HCT116 (cell line): ENCODE measurements at regions not wholly inside any gene's neighbourhood (a gene's known extent, or its start where the extent isn't known, plus 50 kb on each side); places are given as distances from the start of the nearest gene placed in this dataset.

Source experiments
- ATAC-seq: fragments of 200-7000 bp; cut with Tn5 transposase; 2 replicates; pipeline ENCODE4 v1.9.1; 2020; ENCODE audit warnings: mild to moderate bottlenecking, moderate library complexity
- BruUV-seq: library from RNA; stranded (reverse); fragments of 400-500 nt; replicated peaks from 2 replicates; lab custom pipeline; 2021; lab: Mats Ljungman, UMichigan
- CTCF ChIA-PET: fragments of 300-600 bp; sonication (Branson Sonifier 250); formaldehyde crosslinking; loops from one replicate; lab custom pipeline; 2021; ENCODE audit warnings: antibody characterized with exemption; lab: Charles Lee
- POLR2A ChIA-PET: fragments of 300-600, 350-600 bp; sonication (Branson Sonifier 250); formaldehyde crosslinking; loops from one replicate; lab custom pipeline; 2021; ENCODE audit warnings: antibody characterized with exemption; lab: Charles Lee
- RAD21 ChIA-PET, 2 experiments: fragments of 300-600 bp; sonication (Branson Sonifier 250); formaldehyde crosslinking; loops; one replicate each; lab custom pipeline; 2023; ENCODE audit warnings: low total read pairs in 2 of 2; ENCODE audit not compliant: uncharacterized antibody in 2 of 2, unreplicated experiment in 2 of 2, low non-redundant PET in 1 of 2; lab: Charles Lee
- DNase-seq: peaks from one replicate; pipeline ENCODE4 v3.0.0-alpha.2; 2010; ENCODE audit warnings: low read depth, low spot score
- H2AFZ ChIP-seq: fragments of 200-600 bp; shearing (Covaris generic), sonication (generic); 2 replicates; pipeline ENCODE4 v1.6.1; 2017; ENCODE audit warnings: low read depth, mixed run types, mixed read lengths, antibody characterized with exemption, low read length; ENCODE audit not compliant: poor library complexity, severe bottlenecking
- H3K27ac ChIP-seq: 2 replicates; pipeline ENCODE4 v1.5.1; 2012; ENCODE audit warnings: low read depth, low read length
- H3K27me3 ChIP-seq: fragments of 200-600 bp; sonication (generic); 2 replicates; pipeline ENCODE4 v1.6.1; 2016; ENCODE audit warnings: mixed run types, low read length, mixed read lengths; ENCODE audit not compliant: insufficient read depth
- H3K36me3 ChIP-seq, 2 experiments: fragments of 200-500 bp in 1 of 2; fragments of 200-600 bp in 1 of 2; sonication (Bioruptor generic) in 1 of 2; sonication (generic) in 1 of 2; 2 replicates each; pipeline versions ENCODE4 v1.5.1 to v1.6.1; 2014 to 2016; ENCODE audit warnings: low read length in 2 of 2, inconsistent platforms in 1 of 2, mixed read lengths in 1 of 2, mixed run types in 1 of 2; ENCODE audit not compliant: insufficient read depth in 2 of 2, control insufficient read depth in 1 of 2
- H3K4me1 ChIP-seq, 2 experiments: fragments of 200-600 bp in 1 of 2; sonication (generic) in 1 of 2; 2 replicates each; pipeline versions ENCODE4 v1.5.1 to v1.6.1; 2012 to 2017; ENCODE audit warnings: low read length in 2 of 2, inconsistent platforms in 1 of 2, mild to moderate bottlenecking in 1 of 2, mixed read lengths in 1 of 2, mixed run types in 1 of 2, moderate library complexity in 1 of 2; ENCODE audit not compliant: insufficient read depth in 2 of 2, control insufficient read depth in 1 of 2
- H3K4me2 ChIP-seq: fragments of 200-600 bp; sonication (generic); 2 replicates; pipeline ENCODE4 v1.6.1; 2017; ENCODE audit warnings: mixed run types, low read length, mixed read lengths
- H3K4me3 ChIP-seq, 2 experiments: fragments of 200-600 bp in 1 of 2; sonication (generic) in 1 of 2; replicated peaks in 1 of 2; 2 replicates each; pipeline ENCODE4 v1.5.1; 2011 to 2016; ENCODE audit warnings: low read length in 2 of 2, control low read depth in 1 of 2, low read depth in 1 of 2, mild to moderate bottlenecking in 1 of 2, mixed read lengths in 1 of 2, mixed run types in 1 of 2
- H3K79me2 ChIP-seq: fragments of 200-600 bp; sonication (generic); 2 replicates; pipeline ENCODE4 v1.6.1; 2017; ENCODE audit warnings: mild to moderate bottlenecking, mixed run types, low read length, moderate library complexity, mixed read lengths; ENCODE audit not compliant: insufficient read depth
- H3K9ac ChIP-seq: fragments of 200-600 bp; sonication (generic); 2 replicates; pipeline ENCODE4 v1.6.1; 2016; ENCODE audit warnings: low read length, mixed read lengths
- H3K9me2 ChIP-seq: fragments of 200-600 bp; sonication (generic), shearing (Covaris generic); 2 replicates; pipeline ENCODE4 v1.6.1; 2017; ENCODE audit warnings: mixed run types, mild to moderate bottlenecking, moderate library complexity; ENCODE audit not compliant: insufficient read depth
- H3K9me3 ChIP-seq, 2 experiments: fragments of 200-500 bp in 1 of 2; fragments of 200-600 bp in 1 of 2; sonication (Bioruptor generic) in 1 of 2; sonication (generic) in 1 of 2; 2 replicates each; pipeline ENCODE4 v1.6.1; 2014 to 2017; ENCODE audit warnings: low read length in 2 of 2, mixed read lengths in 2 of 2, inconsistent platforms in 1 of 2, low read depth in 1 of 2, mild to moderate bottlenecking in 1 of 2, mixed run types in 1 of 2, moderate library complexity in 1 of 2; ENCODE audit not compliant: control insufficient read depth in 1 of 2, insufficient read depth in 1 of 2
- H4K20me1 ChIP-seq: fragments of 200-600 bp; sonication (generic), shearing (Covaris generic); 2 replicates; pipeline ENCODE4 v1.6.1; 2017; ENCODE audit warnings: mixed run types, mild to moderate bottlenecking, moderate library complexity; ENCODE audit not compliant: insufficient read depth
- CEBPB ChIP-seq: IDR thresholded peaks from 2 replicates; pipeline ENCODE4 v1.6.1; 2012; ENCODE audit warnings: low read depth
- EGR1 ChIP-seq: IDR thresholded peaks from 2 replicates; pipeline ENCODE4 v1.6.1; 2012; ENCODE audit warnings: low read depth
- FOSL1 ChIP-seq: IDR thresholded peaks from 2 replicates; pipeline ENCODE4 v1.6.1; 2012; ENCODE audit warnings: low read depth
- JUND ChIP-seq: IDR thresholded peaks from 2 replicates; pipeline ENCODE4 v1.6.1; 2012
- RAD21 ChIP-seq: IDR thresholded peaks from 2 replicates; pipeline ENCODE4 v1.6.1; 2012; ENCODE audit warnings: low read depth, mild to moderate bottlenecking
- SIN3A ChIP-seq: IDR thresholded peaks from 2 replicates; pipeline ENCODE4 v1.6.1; 2012; ENCODE audit warnings: low read depth
- SP1 ChIP-seq: IDR thresholded peaks from 2 replicates; pipeline ENCODE4 v1.6.1; 2012; ENCODE audit warnings: low read depth
- SRF ChIP-seq: IDR thresholded peaks from 2 replicates; pipeline ENCODE4 v1.6.1; 2012; ENCODE audit warnings: low read depth
- TCF7L2 ChIP-seq: IDR thresholded peaks from 2 replicates; pipeline ENCODE4 v1.7.0; 2011; ENCODE audit warnings: borderline replicate concordance, inconsistent platforms; ENCODE audit not compliant: insufficient read depth, insufficient read length; ENCODE audit errors: extremely low read depth
- YY1 ChIP-seq: IDR thresholded peaks from 2 replicates; pipeline ENCODE4 v1.6.1; 2011; ENCODE audit warnings: low read length, low read depth, moderate library complexity, mild to moderate bottlenecking; ENCODE audit not compliant: insufficient replicate concordance; ENCODE audit errors: extremely low read depth
- ZBTB33 ChIP-seq: IDR thresholded peaks from 2 replicates; pipeline ENCODE4 v1.6.1; 2011; ENCODE audit warnings: mild to moderate bottlenecking, low read length, moderate library complexity; ENCODE audit not compliant: insufficient replicate concordance; ENCODE audit errors: extremely low read depth
- ZFX ChIP-seq: fragments of 450-650 bp; IDR thresholded peaks from 2 replicates; pipeline ENCODE4 v1.6.1; 2017
- intact Hi-C: fragments of 100-400 bp; cut with micrococcal nuclease; formaldehyde crosslinking; loops from 2 replicates; pipeline ENCODE4 v1.10.0; 2022
- TF ChIP-seq, protein P1 (sequence below): IDR thresholded peaks from 2 replicates; pipeline ENCODE4 v1.6.1; 2012; ENCODE audit warnings: low read depth
- TF ChIP-seq, protein P2 (sequence below), 3 experiments: fragments of 200-600 bp in 1 of 3; sonication (generic) in 1 of 3; IDR thresholded peaks in 2 of 3; conservative IDR thresholded peaks in 1 of 3; 2 replicates each; pipeline ENCODE4 v1.5.1; 2012 to 2017; ENCODE audit warnings: low read depth in 2 of 3, low read length in 2 of 3, antibody characterized with exemption in 1 of 3, borderline replicate concordance in 1 of 3, control low read depth in 1 of 3, mild to moderate bottlenecking in 1 of 3, mixed read lengths in 1 of 3, mixed run types in 1 of 3, moderate library complexity in 1 of 3; ENCODE audit not compliant: insufficient read depth in 1 of 3
- TF ChIP-seq, protein P3 (sequence below): IDR thresholded peaks from 2 replicates; pipeline ENCODE4 v1.6.1; 2012

GRCh38 chr2:41768310-41768709 lies 279.5 kb upstream of the PKDCC start:
- Histone ChIP-seq H2AFZ (no peak overlapping the region), H3K4me3 (no peak overlapping the region)
- intact Hi-C loops = no loop called here
- TF ChIP-seq ZFX (no peak), SRF (no peak), TCF7L2 (no peak), ZBTB33 (no peak), CEBPB (no peak), EGR1 (no peak), FOSL1 (no peak), JUND (no peak), SIN3A (no peak), RAD21 (no peak), YY1 (no peak), SP1 (no peak)
- TF ChIP-seq, protein P1, sequence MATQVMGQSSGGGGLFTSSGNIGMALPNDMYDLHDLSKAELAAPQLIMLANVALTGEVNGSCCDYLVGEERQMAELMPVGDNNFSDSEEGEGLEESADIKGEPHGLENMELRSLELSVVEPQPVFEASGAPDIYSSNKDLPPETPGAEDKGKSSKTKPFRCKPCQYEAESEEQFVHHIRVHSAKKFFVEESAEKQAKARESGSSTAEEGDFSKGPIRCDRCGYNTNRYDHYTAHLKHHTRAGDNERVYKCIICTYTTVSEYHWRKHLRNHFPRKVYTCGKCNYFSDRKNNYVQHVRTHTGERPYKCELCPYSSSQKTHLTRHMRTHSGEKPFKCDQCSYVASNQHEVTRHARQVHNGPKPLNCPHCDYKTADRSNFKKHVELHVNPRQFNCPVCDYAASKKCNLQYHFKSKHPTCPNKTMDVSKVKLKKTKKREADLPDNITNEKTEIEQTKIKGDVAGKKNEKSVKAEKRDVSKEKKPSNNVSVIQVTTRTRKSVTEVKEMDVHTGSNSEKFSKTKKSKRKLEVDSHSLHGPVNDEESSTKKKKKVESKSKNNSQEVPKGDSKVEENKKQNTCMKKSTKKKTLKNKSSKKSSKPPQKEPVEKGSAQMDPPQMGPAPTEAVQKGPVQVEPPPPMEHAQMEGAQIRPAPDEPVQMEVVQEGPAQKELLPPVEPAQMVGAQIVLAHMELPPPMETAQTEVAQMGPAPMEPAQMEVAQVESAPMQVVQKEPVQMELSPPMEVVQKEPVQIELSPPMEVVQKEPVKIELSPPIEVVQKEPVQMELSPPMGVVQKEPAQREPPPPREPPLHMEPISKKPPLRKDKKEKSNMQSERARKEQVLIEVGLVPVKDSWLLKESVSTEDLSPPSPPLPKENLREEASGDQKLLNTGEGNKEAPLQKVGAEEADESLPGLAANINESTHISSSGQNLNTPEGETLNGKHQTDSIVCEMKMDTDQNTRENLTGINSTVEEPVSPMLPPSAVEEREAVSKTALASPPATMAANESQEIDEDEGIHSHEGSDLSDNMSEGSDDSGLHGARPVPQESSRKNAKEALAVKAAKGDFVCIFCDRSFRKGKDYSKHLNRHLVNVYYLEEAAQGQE = no peak
- TF ChIP-seq, protein P2, sequence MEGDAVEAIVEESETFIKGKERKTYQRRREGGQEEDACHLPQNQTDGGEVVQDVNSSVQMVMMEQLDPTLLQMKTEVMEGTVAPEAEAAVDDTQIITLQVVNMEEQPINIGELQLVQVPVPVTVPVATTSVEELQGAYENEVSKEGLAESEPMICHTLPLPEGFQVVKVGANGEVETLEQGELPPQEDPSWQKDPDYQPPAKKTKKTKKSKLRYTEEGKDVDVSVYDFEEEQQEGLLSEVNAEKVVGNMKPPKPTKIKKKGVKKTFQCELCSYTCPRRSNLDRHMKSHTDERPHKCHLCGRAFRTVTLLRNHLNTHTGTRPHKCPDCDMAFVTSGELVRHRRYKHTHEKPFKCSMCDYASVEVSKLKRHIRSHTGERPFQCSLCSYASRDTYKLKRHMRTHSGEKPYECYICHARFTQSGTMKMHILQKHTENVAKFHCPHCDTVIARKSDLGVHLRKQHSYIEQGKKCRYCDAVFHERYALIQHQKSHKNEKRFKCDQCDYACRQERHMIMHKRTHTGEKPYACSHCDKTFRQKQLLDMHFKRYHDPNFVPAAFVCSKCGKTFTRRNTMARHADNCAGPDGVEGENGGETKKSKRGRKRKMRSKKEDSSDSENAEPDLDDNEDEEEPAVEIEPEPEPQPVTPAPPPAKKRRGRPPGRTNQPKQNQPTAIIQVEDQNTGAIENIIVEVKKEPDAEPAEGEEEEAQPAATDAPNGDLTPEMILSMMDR (IDR thresholded peaks at IDR 0.05 in 2 of 3, conservative IDR thresholded peaks at IDR 0.05 in 1 of 3; ENCODE audit: borderline replicate concordance in 1 of 3, insufficient read depth in 1 of 3, low read depth in 2 of 3, low read length in 2 of 3) = no peak
- TF ChIP-seq, protein P3, sequence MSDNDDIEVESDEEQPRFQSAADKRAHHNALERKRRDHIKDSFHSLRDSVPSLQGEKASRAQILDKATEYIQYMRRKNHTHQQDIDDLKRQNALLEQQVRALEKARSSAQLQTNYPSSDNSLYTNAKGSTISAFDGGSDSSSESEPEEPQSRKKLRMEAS = no peak
- TF ChIP-seq, all 23 proteins: peak for 0
- H3K27me3 ChIP-seq = peaks cover 30% of the 10 kb centered on the region; the same call in 1 of the 2 replicates
- no TSS peak for BruUV-seq
- H3K27ac ChIP-seq = no peak overlapping the region
- no peak overlapping the region for H3K9ac ChIP-seq
- RAD21 ChIA-PET = no interaction called here
- no peaks in the 10 kb centered on the region for H3K4me1 ChIP-seq
- H4K20me1 ChIP-seq = no peaks in the 10 kb centered on the region
- no peak overlapping the region for H3K4me2 ChIP-seq
- H3K36me3 ChIP-seq = no peaks in the 10 kb centered on the region
- CTCF ChIA-PET = no interaction called here
- no peaks in the 10 kb centered on the region for H3K9me2 ChIP-seq
- DNase-seq = no peak
- ATAC-seq = no peak
- POLR2A ChIA-PET = no interaction called here
- no peaks in the 10 kb centered on the region for H3K9me3 ChIP-seq
- no peaks in the 10 kb centered on the region for H3K79me2 ChIP-seq
